ENCODE measurements at regions not wholly inside any gene's neighbourhood (a gene's known extent, or its start where the extent isn't known, plus 50 kb on each side); places are given as distances from the start of the nearest gene placed in this dataset.

GRCh38 chr1:188237573-188238348 lies 1409.0 kb downstream of the PLA2G4A start:
- no peak for DNase-seq

- no peak for DNase-seq
Observed at GRCh38 chr1:188240772-188241406, 1412.1 kb downstream of the PLA2G4A start.

- DNase-seq, result no peak
Observed at GRCh38 chr1:188241629-188242028, 1412.9 kb downstream of the PLA2G4A start.

GRCh38 chr1:188243456-188243855 lies 1414.7 kb downstream of the PLA2G4A start:
- DNase-seq, result no peak

GRCh38 chr1:188244681-188245080 lies 1415.9 kb downstream of the PLA2G4A start:
- DNase-seq, result peak; percentile 76

GRCh38 chr1:188247255-188247654 lies 1418.5 kb downstream of the PLA2G4A start:
- no peak for DNase-seq

- DNase-seq, result no peak
Observed at GRCh38 chr1:188249811-188250210, 1421.1 kb downstream of the PLA2G4A start.

- DNase-seq, result no peak
Observed at GRCh38 chr1:188251036-188251435, 1422.3 kb downstream of the PLA2G4A start.

- DNase-seq, result no peak
Observed at GRCh38 chr1:188261849-188262248, 1433.1 kb downstream of the PLA2G4A start.

GRCh38 chr1:188269956-188270355 lies 1441.2 kb downstream of the PLA2G4A start:
- DNase-seq, result no peak

- DNase-seq, result no peak
Observed at GRCh38 chr1:188270497-188270896, 1441.7 kb downstream of the PLA2G4A start.

GRCh38 chr1:188277771-188278170 lies 1449.0 kb downstream of the PLA2G4A start:
- DNase-seq, result no peak

GRCh38 chr1:188281921-188282320 lies 1453.2 kb downstream of the PLA2G4A start:
- no peak for DNase-seq

GRCh38 chr1:188295157-188295556 lies 1466.4 kb downstream of the PLA2G4A start:
- no peak for DNase-seq

- DNase-seq, result peak; percentile 32
Observed at GRCh38 chr1:188302746-188303145, 1474.0 kb downstream of the PLA2G4A start.

GRCh38 chr1:188314557-188315137 lies 1485.9 kb downstream of the PLA2G4A start:
- DNase-seq, result peak; percentile 88

- no peak for DNase-seq
Observed at GRCh38 chr1:188317894-188318293, 1489.1 kb downstream of the PLA2G4A start.

- no peak for DNase-seq
Observed at GRCh38 chr1:188325211-188325610, 1496.5 kb downstream of the PLA2G4A start.

- peak; percentile 46 for DNase-seq
Observed at GRCh38 chr1:188343914-188344313, 1515.2 kb downstream of the PLA2G4A start.

- no peak for DNase-seq
Observed at GRCh38 chr1:188350104-188350503, 1521.4 kb downstream of the PLA2G4A start.

GRCh38 chr1:188355082-188355481 lies 1526.3 kb downstream of the PLA2G4A start:
- no peak for DNase-seq

GRCh38 chr1:188355847-188356246 lies 1527.1 kb downstream of the PLA2G4A start:
- no peak for DNase-seq

GRCh38 chr1:188359315-188359714 lies 1530.6 kb downstream of the PLA2G4A start:
- no peak for DNase-seq

GRCh38 chr1:188363943-188364342 lies 1535.2 kb downstream of the PLA2G4A start:
- no peak for DNase-seq

All from NCI-H69 (cell line).